ENCODE measurements at regions not wholly inside any gene's neighbourhood (a gene's known extent, or its start where the extent isn't known, plus 50 kb on each side); places are given as distances from the start of the nearest gene placed in this dataset.

GRCh38 chr2:177119099-177119498 is 93.5 kb upstream of the HNRNPA3 start:
- CTCF ChIA-PET, result no interaction called here
- Mint-ChIP-seq H3K27me3 (ENCODE audit: insufficient read depth, unreplicated experiment) (peaks cover 9% of the 10 kb centered on the region), H3K27ac (ENCODE audit: unreplicated experiment) (no peak overlapping the region), H3K4me3 (ENCODE audit: unreplicated experiment) (no peak overlapping the region), H3K4me1 (ENCODE audit: low read depth, unreplicated experiment) (no peaks in the 10 kb centered on the region), H3K36me3 (ENCODE audit: insufficient read depth, unreplicated experiment) (no peaks in the 10 kb centered on the region), H3K9me3 (ENCODE audit: unreplicated experiment) (no peaks in the 10 kb centered on the region)
- no peaks in the 10 kb centered on the region for H3K27me3 ChIP-seq (replicated peaks; ENCODE audit: control insufficient read depth, insufficient read depth, low read length)
- no TSS peak for BruUV-seq (replicated peaks)
- H3K36me3 ChIP-seq (ENCODE audit: control insufficient read depth, insufficient read depth, low read length), result no peaks in the 10 kb centered on the region
- H3K9me3 ChIP-seq, result no peaks in the 10 kb centered on the region
- intact Hi-C loops (cut with micrococcal nuclease; ENCODE audit: unreplicated experiment), result no loop called here
- no peak for DNase-seq
- no peak for TF ChIP-seq CTCF (IDR thresholded peaks at IDR 0.05; ENCODE audit: insufficient read depth in 1 of 2, low read depth in 1 of 2, low read length in 1 of 2, severe bottlenecking in 1 of 2, unreplicated experiment in 1 of 2)
- H3K4me1 ChIP-seq, result no peaks in the 10 kb centered on the region
- H3K4me3 ChIP-seq (ENCODE audit: low read depth, low read length), result no peak overlapping the region
- POLR2A ChIA-PET, result no interaction called here

GRCh38 chr2:177123048-177123447 is 89.5 kb upstream of the HNRNPA3 start:
- Mint-ChIP-seq H3K4me3 (ENCODE audit: unreplicated experiment) (no peak overlapping the region), H3K4me1 (ENCODE audit: low read depth, unreplicated experiment) (no peaks in the 10 kb centered on the region), H3K27me3 (ENCODE audit: insufficient read depth, unreplicated experiment) (peaks cover 6% of the 10 kb centered on the region), H3K27ac (ENCODE audit: unreplicated experiment) (no peak overlapping the region), H3K9me3 (ENCODE audit: unreplicated experiment) (no peaks in the 10 kb centered on the region), H3K36me3 (ENCODE audit: insufficient read depth, unreplicated experiment) (no peaks in the 10 kb centered on the region)
- BruUV-seq (replicated peaks), result no TSS peak
- Histone ChIP-seq H3K27me3 (replicated peaks; ENCODE audit: control insufficient read depth, insufficient read depth, low read length) (no peaks in the 10 kb centered on the region), H3K36me3 (ENCODE audit: control insufficient read depth, insufficient read depth, low read length) (no peaks in the 10 kb centered on the region), H3K9me3 (no peaks in the 10 kb centered on the region), H3K4me3 (ENCODE audit: low read depth, low read length) (no peak overlapping the region), H3K4me1 (no peaks in the 10 kb centered on the region)
- ChIA-PET CTCF (no interaction called here), POLR2A (no interaction called here)
- intact Hi-C loops (cut with micrococcal nuclease; ENCODE audit: unreplicated experiment), result no loop called here
- no peak for DNase-seq
- TF ChIP-seq CTCF (IDR thresholded peaks at IDR 0.05; ENCODE audit: insufficient read depth in 1 of 2, low read depth in 1 of 2, low read length in 1 of 2, severe bottlenecking in 1 of 2, unreplicated experiment in 1 of 2), result no peak

GRCh38 chr2:177124371-177124770 is 88.2 kb upstream of the HNRNPA3 start:
- H3K36me3 Mint-ChIP-seq (ENCODE audit: insufficient read depth, unreplicated experiment), result no peaks in the 10 kb centered on the region
- no peak for TF ChIP-seq CTCF (IDR thresholded peaks at IDR 0.05; ENCODE audit: insufficient read depth in 1 of 2, low read depth in 1 of 2, low read length in 1 of 2, severe bottlenecking in 1 of 2, unreplicated experiment in 1 of 2)
- no peak overlapping the region for H3K27ac Mint-ChIP-seq (ENCODE audit: unreplicated experiment)
- Histone ChIP-seq H3K4me3 (ENCODE audit: low read depth, low read length) (no peak overlapping the region), H3K4me1 (no peaks in the 10 kb centered on the region), H3K27me3 (replicated peaks; ENCODE audit: control insufficient read depth, insufficient read depth, low read length) (no peaks in the 10 kb centered on the region; the same call in 1 of the 2 replicates), H3K36me3 (ENCODE audit: control insufficient read depth, insufficient read depth, low read length) (no peaks in the 10 kb centered on the region), H3K9me3 (no peaks in the 10 kb centered on the region)
- intact Hi-C loops (cut with micrococcal nuclease; ENCODE audit: unreplicated experiment), result no loop called here
- DNase-seq, result no peak
- POLR2A ChIA-PET, result no interaction called here
- peaks cover 4% of the 10 kb centered on the region for H3K27me3 Mint-ChIP-seq (ENCODE audit: insufficient read depth, unreplicated experiment)
- no TSS peak for BruUV-seq (replicated peaks)
- CTCF ChIA-PET, result no interaction called here
- H3K4me1 Mint-ChIP-seq (ENCODE audit: low read depth, unreplicated experiment), result no peaks in the 10 kb centered on the region
- no peak overlapping the region for H3K4me3 Mint-ChIP-seq (ENCODE audit: unreplicated experiment)
- no peaks in the 10 kb centered on the region for H3K9me3 Mint-ChIP-seq (ENCODE audit: unreplicated experiment)

Measured in Caco-2 (cell line).